ENCODE measurements at regions not wholly inside any gene's neighbourhood (a gene's known extent, or its start where the extent isn't known, plus 50 kb on each side); places are given as distances from the start of the nearest gene placed in this dataset.

DNA sequence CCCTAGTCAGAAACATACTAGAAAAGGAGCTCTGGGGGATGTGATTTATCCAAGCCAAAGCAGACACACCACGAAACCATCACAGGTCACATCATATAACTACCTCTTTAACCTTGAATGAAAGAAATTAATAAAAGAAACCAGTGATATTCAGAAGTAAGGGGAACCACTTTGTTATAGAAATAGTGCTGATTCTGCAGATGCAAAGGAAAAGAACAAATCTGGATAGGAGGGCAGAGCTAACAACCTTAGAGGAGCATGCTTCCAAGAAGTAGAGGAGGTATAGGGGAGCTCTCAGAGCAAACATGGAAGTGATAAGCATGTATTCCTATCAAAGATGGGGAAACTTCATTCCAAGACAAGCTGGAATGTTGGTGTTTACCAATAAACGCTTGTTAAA, 117.0 kb upstream of the MDM1 start:
- TF ChIP-seq POLR2A (IDR thresholded peaks at IDR 0.05), result no peak
- TF ChIP-seq, protein P1, sequence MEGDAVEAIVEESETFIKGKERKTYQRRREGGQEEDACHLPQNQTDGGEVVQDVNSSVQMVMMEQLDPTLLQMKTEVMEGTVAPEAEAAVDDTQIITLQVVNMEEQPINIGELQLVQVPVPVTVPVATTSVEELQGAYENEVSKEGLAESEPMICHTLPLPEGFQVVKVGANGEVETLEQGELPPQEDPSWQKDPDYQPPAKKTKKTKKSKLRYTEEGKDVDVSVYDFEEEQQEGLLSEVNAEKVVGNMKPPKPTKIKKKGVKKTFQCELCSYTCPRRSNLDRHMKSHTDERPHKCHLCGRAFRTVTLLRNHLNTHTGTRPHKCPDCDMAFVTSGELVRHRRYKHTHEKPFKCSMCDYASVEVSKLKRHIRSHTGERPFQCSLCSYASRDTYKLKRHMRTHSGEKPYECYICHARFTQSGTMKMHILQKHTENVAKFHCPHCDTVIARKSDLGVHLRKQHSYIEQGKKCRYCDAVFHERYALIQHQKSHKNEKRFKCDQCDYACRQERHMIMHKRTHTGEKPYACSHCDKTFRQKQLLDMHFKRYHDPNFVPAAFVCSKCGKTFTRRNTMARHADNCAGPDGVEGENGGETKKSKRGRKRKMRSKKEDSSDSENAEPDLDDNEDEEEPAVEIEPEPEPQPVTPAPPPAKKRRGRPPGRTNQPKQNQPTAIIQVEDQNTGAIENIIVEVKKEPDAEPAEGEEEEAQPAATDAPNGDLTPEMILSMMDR (IDR thresholded peaks at IDR 0.05), result no peak
